Upper lobe of right lung (tissue), 1 donor: ENCODE measurements at regions not wholly inside any gene's neighbourhood (a gene's known extent, or its start where the extent isn't known, plus 50 kb on each side); places are given as distances from the start of the nearest gene placed in this dataset.

Experiments used
- ATAC-seq: fragments of 200-7000 bp; cut with Tn5 transposase; one replicate; pipeline ENCODE4 v1.9.1; 2020; ENCODE audit warnings: mild to moderate bottlenecking, moderate library complexity
- DNase-seq: peaks from one replicate; pipeline ENCODE4 v3.0.0-alpha.2; 2020
- H3K27ac ChIP-seq: fragments of 200-600 bp; one replicate; pipeline ENCODE4 v1.8.0; 2022
- H3K27me3 ChIP-seq: fragments of 200-600 bp; one replicate; pipeline ENCODE4 v1.8.0; 2022; ENCODE audit warnings: mild to moderate bottlenecking
- H3K36me3 ChIP-seq: fragments of 200-600 bp; one replicate; pipeline ENCODE4 v1.8.0; 2022
- H3K4me1 ChIP-seq: fragments of 200-600 bp; one replicate; pipeline ENCODE4 v1.8.0; 2022
- H3K4me3 ChIP-seq: fragments of 200-600 bp; one replicate; pipeline ENCODE4 v1.8.0; 2022; ENCODE audit warnings: mild to moderate bottlenecking
- H3K9me3 ChIP-seq: fragments of 200-600 bp; one replicate; pipeline ENCODE4 v1.8.0; 2022
- CTCF ChIP-seq: fragments of 200-600 bp; IDR thresholded peaks from one replicate; pipeline ENCODE4 v1.8.0; 2022; ENCODE audit warnings: antibody characterized with exemption
- intact Hi-C: fragments of 100-400 bp; cut with DNase I; formaldehyde crosslinking; loops from one replicate; pipeline ENCODE4 v1.11.0; 2022
- donor health status: DM: no; HTN: yes; CAD: no; lungs with severe emphysema.

DNA sequence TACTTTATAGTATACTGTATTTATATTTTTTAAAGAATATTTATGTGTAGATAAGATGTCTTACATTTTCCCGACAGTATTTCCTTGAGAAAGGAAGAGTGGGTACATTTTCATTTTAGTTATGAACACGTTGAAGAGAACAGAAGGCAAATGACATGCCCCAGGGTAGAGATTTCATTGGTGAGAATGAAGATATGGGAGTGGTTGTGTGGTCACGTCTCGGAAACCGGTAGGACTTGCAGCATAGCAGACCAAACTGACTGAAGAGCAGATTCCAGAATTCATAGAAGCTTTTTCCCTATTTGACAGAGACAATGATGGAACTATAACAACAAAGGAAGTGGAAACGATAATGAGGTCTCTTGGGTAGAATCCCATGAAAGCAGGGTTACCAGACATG, 71.7 kb downstream of the KCNJ2 start:
- intact Hi-C loops, result no loop called here
- DNase-seq, result no peak
- Histone ChIP-seq H3K9me3 (no peaks in the 10 kb centered on the region), H3K4me3 (no peak overlapping the region), H3K27ac (no peak overlapping the region), H3K4me1 (no peaks in the 10 kb centered on the region), H3K36me3 (no peaks in the 10 kb centered on the region), H3K27me3 (no peaks in the 10 kb centered on the region)
- no peak for ATAC-seq
- no peak for TF ChIP-seq CTCF

DNA sequence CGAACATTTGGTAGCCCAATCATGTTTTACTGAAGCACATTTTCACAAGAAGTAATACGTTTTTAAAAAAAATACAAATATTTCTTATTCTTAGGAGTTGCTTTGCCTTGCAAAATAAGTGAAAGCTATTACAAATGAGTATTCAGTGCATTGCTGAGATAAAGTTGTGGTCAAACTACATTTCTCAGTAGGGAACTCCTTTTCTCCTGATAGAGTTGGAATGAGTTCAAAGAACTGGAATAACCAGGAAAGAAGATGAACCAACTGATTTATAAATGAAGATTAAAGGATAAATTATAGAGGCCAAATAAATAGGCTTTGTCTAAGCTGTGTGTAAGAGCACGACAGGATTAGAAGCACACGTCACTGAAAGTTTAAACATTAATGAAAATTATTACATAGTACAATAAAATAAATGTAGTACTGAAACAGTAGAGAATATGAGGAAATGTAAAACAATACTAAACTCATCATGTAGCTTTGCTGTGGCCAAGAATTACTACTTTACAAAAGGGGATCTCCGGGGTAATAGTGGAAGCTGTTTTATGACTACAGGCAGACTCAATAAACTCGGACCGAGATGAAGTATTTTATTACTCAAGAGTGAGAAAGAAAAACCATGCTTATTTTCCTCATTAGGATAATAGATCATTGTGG, 73.6 kb downstream of the KCNJ2 start:
- intact Hi-C loops, result no loop called here
- H3K36me3 ChIP-seq, result no peaks in the 10 kb centered on the region
- no peak for ATAC-seq
- DNase-seq, result no peak
- H3K27me3 ChIP-seq, result no peaks in the 10 kb centered on the region
- no peak for TF ChIP-seq CTCF
- no peak overlapping the region for H3K4me3 ChIP-seq
- no peak overlapping the region for H3K27ac ChIP-seq
- no peaks in the 10 kb centered on the region for H3K9me3 ChIP-seq
- H3K4me1 ChIP-seq, result no peaks in the 10 kb centered on the region

DNA sequence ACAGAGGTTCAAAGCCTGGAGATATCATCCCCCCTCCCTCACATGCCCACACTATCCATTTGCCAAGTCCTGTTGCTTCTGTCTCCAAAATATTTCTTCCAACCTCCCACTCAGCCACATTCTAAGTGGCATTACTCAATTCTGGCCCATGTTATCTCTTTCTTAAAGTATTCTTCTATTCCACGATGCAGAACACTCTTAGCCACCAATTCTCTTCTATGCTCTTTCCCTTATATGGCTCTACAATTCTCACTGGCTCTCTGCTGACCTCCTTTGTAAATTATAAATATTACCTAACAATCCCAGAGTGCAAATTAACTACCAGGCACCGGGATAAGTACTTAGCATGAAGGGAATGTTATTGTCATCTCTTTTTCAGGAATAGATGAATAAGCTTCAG, 82.4 kb downstream of the KCNJ2 start:
- Histone ChIP-seq H3K36me3 (no peaks in the 10 kb centered on the region), H3K4me3 (no peak overlapping the region), H3K27me3 (no peaks in the 10 kb centered on the region), H3K9me3 (no peaks in the 10 kb centered on the region), H3K27ac (no peak overlapping the region), H3K4me1 (no peaks in the 10 kb centered on the region)
- intact Hi-C loops, result no loop called here
- TF ChIP-seq CTCF, result no peak
- no peak for DNase-seq
- no peak for ATAC-seq

DNA sequence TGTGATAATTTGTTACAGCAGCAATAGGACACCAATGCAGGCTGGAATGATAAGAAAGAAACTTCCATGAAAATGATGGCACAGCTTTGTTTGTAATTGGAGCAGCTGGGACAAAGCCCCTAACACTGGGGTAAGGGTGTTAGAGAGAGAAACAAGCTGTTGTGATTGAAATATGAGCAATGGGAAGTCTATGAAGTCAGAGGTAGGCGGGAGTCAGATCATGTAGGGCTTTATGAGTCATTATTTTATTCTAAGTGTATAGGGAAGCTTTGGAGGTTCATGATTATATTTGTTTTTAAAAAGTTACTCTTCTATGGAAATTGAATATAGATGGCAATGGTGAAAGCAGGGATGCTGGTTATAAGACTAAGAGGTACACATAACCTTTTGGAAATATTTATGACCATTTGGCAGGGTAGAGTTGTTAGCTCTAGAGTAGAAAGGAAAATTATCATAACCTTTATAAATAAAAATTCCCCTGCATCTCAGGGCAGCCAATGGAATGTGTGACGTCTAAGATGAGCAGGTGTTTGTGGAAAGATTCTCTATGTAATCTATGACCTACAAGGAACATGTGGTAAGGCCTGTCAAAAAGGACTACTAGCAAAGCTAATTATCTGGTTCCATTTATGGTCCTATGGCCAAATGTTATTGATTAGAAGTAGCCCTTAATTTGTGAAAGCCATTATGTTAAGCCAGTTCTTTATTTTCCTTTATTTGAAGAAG, 85.6 kb downstream of the KCNJ2 start:
- no peaks in the 10 kb centered on the region for H3K9me3 ChIP-seq
- no peak overlapping the region for H3K4me3 ChIP-seq
- no peak for ATAC-seq
- no peak for TF ChIP-seq CTCF
- H3K36me3 ChIP-seq, result no peaks in the 10 kb centered on the region
- H3K27ac ChIP-seq, result no peak overlapping the region
- no peaks in the 10 kb centered on the region for H3K4me1 ChIP-seq
- H3K27me3 ChIP-seq, result no peaks in the 10 kb centered on the region
- DNase-seq, result no peak
- intact Hi-C loops, result no loop called here

DNA sequence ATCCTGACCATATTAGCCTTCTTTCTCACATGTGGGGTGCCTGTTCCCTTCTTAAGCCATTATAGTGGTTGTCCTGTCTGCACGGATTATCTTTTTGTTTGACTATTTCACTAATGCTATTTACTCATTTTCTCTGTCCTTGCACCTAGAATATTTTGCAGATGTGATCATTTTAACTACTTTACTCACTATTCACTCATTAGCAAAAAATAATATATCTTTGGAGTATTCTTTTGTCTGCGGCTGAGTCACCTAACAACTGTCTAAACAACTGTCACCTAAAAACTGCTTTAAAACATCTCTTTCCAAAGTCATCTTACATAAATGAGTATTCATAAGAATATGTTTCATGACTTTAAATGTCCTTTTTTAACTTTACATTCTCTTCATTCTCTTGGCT, 87.4 kb downstream of the KCNJ2 start:
- ATAC-seq, result no peak
- H3K27me3 ChIP-seq, result no peaks in the 10 kb centered on the region
- no peak for DNase-seq
- H3K4me3 ChIP-seq, result no peak overlapping the region
- H3K36me3 ChIP-seq, result no peaks in the 10 kb centered on the region
- no peaks in the 10 kb centered on the region for H3K4me1 ChIP-seq
- no peaks in the 10 kb centered on the region for H3K9me3 ChIP-seq
- intact Hi-C loops, result no loop called here
- TF ChIP-seq CTCF, result no peak
- H3K27ac ChIP-seq, result no peak overlapping the region
